Forelimb muscle (tissue), 1 donor: ENCODE measurements at regions not wholly inside any gene's neighbourhood (a gene's known extent, or its start where the extent isn't known, plus 50 kb on each side); places are given as distances from the start of the nearest gene placed in this dataset.

ENCODE experiments used
- DNase-seq: peaks from one replicate; pipeline ENCODE4 v3.0.0-alpha.2; 2013; ENCODE audit warnings: low read depth

- no peak for DNase-seq
These were observed 217.4 kb upstream of the KRR1 start for GRCh38 chr12:75728826-75729225.

- no peak for DNase-seq
These were observed 216.2 kb upstream of the KRR1 start for GRCh38 chr12:75727577-75727976.

DNA sequence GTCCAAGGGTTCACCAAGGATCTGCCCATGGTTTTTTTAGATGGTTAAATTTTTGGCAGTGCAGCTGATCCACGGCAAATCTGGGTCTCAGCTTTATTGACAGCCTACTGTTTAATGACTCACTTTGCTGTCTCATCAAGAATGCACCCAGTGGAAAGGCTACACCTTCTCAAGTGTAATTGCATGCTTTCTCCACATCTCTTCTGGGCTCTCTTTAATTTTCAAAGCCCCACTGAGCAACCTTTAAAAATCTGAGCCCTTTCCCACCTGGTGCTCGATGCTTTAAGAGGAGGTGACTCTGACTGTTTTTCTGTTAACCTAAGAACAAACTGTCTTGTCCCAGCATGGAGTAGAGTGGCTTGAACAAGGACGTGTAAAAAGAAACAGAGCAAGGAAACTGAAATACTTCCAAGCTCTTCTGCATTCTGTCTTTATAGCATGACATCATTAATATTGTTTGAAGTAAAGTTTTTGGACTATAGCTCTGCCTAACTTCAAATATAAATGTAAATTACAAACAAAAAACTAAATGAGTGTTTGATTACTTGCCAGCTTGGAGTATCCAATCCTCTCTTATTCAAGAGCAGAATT is 214.2 kb upstream of the KRR1 start:
- no peak for DNase-seq

GRCh38 chr12:75724928-75725312 is 213.5 kb upstream of the KRR1 start:
- DNase-seq, result peak; percentile 87

- DNase-seq, result no peak
These were observed 213.0 kb upstream of the KRR1 start for GRCh38 chr12:75724307-75724927.

GRCh38 chr12:75722714-75723200 is 211.3 kb upstream of the KRR1 start:
- DNase-seq, result peak; percentile 89

- DNase-seq, result no peak
These were observed 210.4 kb upstream of the KRR1 start for GRCh38 chr12:75721796-75722195.

GRCh38 chr12:75720812-75721641 is 209.6 kb upstream of the KRR1 start:
- DNase-seq, result no peak

- no peak for DNase-seq
These were observed 206.5 kb upstream of the KRR1 start for GRCh38 chr12:75717902-75718301.

GRCh38 chr12:75716291-75717025 is 205.0 kb upstream of the KRR1 start:
- no peak for DNase-seq

DNA sequence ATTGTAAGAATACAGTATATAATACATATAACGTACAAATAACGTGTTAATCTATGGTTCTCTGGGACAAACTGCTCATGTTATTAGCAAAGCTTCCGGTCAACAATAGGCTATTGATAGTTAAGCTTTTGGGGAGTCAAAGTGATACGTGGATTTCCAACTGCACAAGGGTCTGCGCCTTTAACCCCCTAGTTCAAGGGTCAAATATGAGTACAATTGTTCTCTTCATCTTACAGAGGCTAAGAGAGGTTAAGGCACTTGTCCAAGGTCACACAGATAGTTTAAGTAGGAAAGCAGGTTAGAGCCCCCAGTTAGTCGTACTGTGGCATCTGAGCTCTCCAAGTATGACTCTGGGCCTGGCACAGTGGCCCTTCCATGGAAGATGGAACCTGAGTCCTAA is 204.3 kb upstream of the KRR1 start:
- DNase-seq, result no peak

- DNase-seq, result no peak
These were observed 203.9 kb upstream of the KRR1 start for GRCh38 chr12:75715323-75715644.

DNA sequence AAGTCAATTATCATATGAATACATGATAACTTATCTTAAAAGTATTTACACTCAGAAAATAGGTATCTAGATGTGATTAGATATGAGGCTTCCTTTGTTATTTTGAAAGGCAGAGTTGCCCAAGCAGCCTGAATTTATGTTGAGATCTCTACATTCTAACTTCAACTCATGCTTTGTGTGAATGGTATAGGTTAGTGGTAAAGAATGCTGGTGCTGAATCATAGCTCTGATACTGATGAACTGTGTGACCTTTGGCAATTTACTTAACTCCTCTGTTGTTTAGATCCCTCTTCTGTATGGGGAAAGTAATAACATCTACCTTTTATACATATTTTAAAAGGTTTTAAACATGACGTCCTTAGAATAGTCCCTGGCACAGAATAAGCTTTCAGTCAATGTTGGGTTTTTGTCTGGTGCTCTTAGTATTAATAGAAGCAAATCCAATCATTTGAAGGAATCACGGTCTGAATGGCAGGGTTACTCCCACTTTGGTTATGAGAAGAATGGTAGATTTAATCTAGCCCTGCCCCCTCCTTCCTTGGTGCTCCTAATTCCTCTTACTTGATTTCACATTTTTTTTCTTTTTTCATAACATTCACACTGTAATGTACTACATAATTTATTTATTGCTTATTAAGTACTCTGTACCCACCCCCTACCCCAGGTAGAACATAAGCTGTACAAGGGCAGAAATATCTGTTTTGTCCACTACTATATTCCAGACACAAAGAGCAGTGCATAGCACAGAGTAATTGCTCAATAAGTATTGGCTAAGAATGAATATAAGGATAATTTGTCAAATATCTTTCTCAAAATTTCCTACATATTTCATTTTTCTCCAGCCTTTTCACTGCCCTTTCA is 203.3 kb upstream of the KRR1 start:
- no peak for DNase-seq

DNA sequence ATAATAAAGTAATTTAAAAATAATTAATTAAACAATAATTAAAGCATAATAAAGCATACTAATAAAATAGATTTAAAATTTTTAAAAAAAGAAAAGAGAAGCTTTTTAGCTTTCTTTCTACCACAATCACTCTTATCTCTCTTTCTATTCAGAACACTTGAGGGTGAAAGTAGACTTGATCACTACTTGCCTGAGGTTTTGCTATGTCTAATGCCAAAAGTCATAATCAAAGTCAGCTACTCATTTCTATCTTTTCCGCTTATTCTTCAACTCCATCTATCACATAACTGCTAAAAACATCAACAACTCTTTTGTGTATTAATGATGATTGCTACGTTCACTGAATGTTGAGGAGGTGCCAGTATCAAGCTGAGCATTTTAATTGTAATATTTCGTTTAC is 202.0 kb upstream of the KRR1 start:
- DNase-seq, result no peak

- no peak for DNase-seq
These were observed 200.8 kb upstream of the KRR1 start for GRCh38 chr12:75712223-75712622.

DNA sequence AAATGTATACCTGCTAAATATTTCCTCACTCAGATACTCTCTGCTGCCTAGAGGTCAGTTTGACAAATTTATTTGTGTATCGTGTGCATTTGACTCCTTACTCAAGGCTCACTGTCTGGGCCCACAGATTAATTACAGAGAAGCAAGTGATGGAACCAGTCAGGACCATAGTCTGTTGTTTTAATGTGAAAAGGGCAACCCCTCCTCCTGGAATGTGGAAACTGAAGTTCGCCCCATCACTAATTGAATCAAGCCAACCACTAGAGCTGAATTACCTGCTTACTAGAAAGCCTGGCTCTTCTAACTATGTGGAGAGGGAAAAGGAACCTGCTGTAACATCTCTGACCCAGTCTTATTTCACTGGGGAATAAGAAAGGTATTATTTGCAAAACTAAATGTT is 199.9 kb upstream of the KRR1 start:
- DNase-seq, result no peak

DNA sequence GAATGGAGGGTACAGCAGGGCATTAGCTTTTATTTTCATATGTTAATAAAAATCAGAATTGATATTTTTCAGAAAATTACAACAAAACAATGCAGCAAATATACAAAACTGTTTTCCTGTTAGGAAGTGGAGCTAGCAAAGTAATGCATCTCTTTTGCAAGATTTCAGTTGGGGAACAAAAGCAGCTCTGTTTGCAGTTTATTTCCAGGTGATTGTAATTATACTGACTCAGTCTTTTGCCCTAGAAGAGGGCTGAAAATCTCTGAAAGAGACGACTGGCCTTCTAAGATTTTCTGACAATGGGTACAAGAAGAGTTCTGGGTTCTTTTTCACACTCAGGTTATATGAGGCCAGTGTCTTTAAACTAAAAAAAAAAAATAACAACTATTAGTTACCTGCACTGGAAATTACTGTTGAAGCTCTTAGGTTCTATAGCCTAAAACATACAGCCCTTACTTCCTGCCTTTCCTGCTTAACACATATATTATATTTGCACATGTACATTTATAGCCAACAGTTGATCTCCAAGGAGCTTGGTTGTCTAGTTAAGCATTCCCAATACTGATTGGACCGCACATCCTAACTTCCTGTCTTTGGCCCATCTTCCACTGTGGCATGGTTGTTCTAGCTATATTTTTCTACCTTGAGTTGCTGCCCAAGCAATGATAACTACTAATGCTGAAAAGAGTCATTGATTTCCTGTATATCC is 199.1 kb upstream of the KRR1 start:
- DNase-seq, result no peak

- no peak for DNase-seq
These were observed 198.1 kb upstream of the KRR1 start for GRCh38 chr12:75709503-75709902.

- no peak for DNase-seq
These were observed 197.4 kb upstream of the KRR1 start for GRCh38 chr12:75708802-75709201.

DNA sequence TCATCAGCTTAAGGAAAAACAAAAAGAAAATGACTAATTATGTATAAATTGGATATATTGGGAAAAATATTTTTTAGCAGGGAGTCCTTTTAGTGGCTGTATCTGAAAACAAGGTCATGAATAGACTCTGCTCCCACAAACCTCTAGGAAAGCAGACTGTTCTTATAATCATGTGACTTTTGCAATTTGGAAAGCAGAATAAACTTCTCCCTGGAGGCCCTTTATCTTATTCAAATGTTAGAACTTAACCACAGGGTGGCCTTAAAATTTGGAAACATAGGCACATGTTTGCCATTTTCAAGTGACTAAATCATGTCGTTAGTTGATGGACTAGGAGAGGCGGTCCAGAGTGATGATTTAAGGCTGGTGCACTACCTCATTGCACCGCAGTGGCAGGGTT is 196.6 kb upstream of the KRR1 start:
- DNase-seq, result no peak
